HG03378 (cell line): ENCODE measurements at regions not wholly inside any gene's neighbourhood (a gene's known extent, or its start where the extent isn't known, plus 50 kb on each side); places are given as distances from the start of the nearest gene placed in this dataset.

Experiments
- ATAC-seq: cut with Tn5 transposase; IDR thresholded peaks from one replicate; pipeline ENCODE4 v1.9.1; 2021; ENCODE audit warnings: mild to moderate bottlenecking, moderate library complexity; ENCODE audit not compliant: unreplicated experiment

- no peak for ATAC-seq
Observed at GRCh38 chr4:104418286-104418685, 76.4 kb downstream of the CXXC4 start.

- ATAC-seq, result no peak
Observed at GRCh38 chr4:104417357-104417882, 77.3 kb downstream of the CXXC4 start.

- no peak for ATAC-seq
Observed at GRCh38 chr4:104416725-104417356, 77.9 kb downstream of the CXXC4 start.

- no peak for ATAC-seq
Observed at GRCh38 chr4:104413487-104413886, 81.2 kb downstream of the CXXC4 start.

GRCh38 chr4:104412344-104412743 lies 82.3 kb downstream of the CXXC4 start:
- ATAC-seq, result no peak

- no peak for ATAC-seq
Observed at GRCh38 chr4:104411502-104411901, 83.2 kb downstream of the CXXC4 start.

- ATAC-seq, result no peak
Observed at GRCh38 chr4:104408878-104409277, 85.8 kb downstream of the CXXC4 start.

- ATAC-seq, result no peak
Observed at GRCh38 chr4:104404361-104404760, 90.3 kb downstream of the CXXC4 start.

GRCh38 chr4:104395168-104395614 lies 99.5 kb downstream of the CXXC4 start:
- no peak for ATAC-seq

DNA sequence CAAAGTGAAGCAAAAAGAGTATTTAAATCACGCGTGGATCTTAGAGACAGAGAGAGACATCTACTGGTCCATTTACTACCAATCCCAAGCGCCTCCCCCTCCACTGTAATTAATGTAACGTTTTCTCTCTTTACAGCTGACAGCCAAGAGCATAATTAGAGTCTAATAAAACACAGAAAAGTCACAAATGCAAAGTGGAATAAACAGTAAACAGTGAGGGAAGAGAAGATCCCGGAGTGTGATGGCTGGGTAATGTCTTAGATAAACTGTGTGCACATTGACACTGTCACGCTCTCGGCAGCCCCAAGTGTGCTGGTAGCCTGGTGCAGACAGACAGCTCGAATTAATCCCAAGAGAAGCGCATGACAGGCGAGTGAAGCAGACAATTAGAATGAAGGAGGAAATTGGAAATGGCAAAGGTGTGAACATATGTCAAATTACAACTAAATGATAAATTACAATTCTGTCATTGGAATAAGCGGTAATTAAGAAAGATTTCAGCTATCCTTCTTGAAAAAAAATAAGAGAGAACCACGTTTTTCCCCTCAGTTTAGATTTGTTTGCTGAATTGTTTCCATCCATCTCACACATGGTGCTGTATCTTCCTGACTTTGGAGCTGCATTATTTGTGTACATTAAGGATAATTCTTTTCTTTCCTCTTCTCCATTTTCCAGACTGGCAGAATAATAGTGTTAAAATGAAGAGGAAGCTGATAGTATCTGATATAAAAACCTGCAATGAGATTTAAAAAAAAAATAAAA lies 100.1 kb downstream of the CXXC4 start:
- no peak for ATAC-seq

DNA sequence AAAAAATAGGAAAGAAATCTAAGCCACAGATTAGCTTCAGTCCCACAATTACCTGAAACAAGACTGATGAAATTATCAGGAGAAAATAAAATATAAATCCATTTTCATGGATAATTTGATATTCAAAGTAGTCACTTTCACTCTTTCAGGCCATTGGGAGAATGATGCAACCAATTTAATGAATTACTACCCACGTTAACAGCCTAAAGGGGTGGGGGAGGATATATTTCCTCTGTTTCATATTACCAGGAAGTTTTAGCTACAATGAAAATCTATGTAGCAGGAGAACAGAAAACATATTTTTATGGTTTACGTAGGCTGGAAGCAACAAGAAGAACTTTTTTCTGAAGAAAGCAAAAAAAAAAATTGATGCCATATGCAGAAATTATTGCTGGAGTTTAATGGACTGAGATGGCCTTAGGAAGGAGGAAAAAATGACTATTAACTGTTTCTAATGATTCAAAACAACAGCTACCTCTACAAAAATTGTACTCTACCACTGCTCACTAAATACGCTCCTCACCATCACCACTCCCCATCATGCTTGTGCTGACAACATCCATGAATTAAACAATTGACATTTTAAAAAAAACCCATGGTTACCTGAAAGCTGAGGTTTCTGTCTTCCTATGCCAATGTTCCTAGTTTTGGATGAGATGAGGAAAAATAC lies 100.9 kb downstream of the CXXC4 start:
- no peak for ATAC-seq

DNA sequence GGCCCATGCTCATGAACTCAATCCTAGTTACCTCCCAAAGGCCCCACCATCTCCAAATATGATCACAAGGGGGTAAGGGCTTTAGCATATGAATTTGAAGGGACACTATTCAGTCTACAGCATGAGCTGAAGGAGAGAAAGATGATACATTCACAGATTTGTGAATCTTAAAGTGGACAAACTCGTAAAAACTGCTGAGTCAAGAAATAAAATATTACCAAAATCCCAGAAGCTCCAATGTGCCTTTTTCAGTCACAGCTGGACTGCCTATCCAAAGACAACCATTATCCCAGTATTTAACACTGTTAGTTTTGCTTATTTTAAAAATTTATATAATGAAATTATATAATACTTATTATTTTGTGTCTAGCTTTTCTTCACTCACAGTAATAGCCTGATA lies 109.0 kb downstream of the CXXC4 start:
- ATAC-seq, result no peak

GRCh38 chr4:104382961-104383360 lies 111.7 kb downstream of the CXXC4 start:
- no peak for ATAC-seq

- no peak for ATAC-seq
Observed at GRCh38 chr4:104381729-104382128, 113.0 kb downstream of the CXXC4 start.

- no peak for ATAC-seq
Observed at GRCh38 chr4:104365618-104366017, 129.1 kb downstream of the CXXC4 start.

GRCh38 chr4:104353481-104353880 lies 141.2 kb downstream of the CXXC4 start:
- ATAC-seq, result no peak

GRCh38 chr4:104352211-104352610 lies 142.5 kb downstream of the CXXC4 start:
- no peak for ATAC-seq

- no peak for ATAC-seq
Observed at GRCh38 chr4:104351706-104352105, 143.0 kb downstream of the CXXC4 start.

GRCh38 chr4:104345598-104346242 lies 149.0 kb downstream of the CXXC4 start:
- ATAC-seq, result no peak

DNA sequence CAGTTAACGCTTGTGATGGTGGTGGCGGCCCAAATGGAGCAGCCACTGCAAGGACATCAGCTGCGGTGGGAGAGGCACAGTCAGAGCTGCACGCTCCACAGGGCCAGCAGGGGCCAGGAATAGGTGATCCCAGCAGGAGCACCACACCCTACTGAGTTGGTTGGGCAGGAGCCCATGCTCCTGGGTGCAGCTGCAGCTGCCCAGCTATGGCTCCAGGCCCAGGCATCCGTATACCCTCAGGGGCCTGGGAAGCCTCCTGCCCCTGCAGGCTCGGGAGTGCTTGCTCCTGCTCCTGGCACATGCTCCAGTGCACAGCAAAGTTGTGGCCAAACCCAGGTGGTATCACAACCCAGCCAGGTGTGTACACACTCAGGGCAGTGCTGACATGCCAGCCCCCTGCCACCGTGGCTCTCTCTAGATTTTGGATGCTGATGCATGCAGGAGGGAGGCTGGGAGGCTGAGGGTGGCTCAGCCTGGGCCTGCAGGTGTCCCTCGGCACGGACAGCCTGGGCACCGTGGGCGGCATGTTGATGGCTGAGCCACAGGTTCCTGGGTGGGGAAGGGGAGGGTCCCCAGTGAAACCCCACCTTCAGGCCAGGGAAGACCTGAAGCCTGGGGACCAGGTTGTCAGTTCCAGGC lies 150.2 kb downstream of the CXXC4 start:
- no peak for ATAC-seq

DNA sequence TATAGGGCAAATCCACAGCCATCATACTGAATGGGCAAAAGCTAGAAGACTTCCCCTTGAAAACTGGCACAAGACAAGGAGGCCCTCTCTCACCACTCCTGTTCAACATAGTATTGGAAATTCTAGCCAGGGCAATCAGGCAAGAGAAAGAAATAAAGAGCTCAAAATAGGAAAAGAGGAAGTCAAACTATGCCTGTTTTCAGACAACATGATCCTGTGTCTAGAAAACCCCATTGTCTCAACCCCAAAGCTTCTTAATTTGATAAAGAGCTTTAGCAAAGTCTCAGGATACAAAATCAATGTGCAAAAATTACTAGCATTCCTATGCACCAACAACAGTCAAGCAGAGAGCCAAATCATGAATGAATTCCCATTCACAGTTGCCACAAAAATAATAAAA lies 160.3 kb downstream of the CXXC4 start:
- ATAC-seq, result no peak
